Caco-2 (cell line): ENCODE measurements at regions not wholly inside any gene's neighbourhood (a gene's known extent, or its start where the extent isn't known, plus 50 kb on each side); places are given as distances from the start of the nearest gene placed in this dataset.
"Not testable (repeated sequence)": the region's sequence is repeated elsewhere in the genome, so short reads cannot be mapped to it uniquely, and the experiment has no call there.

ENCODE experiments used
- BruUV-seq: library from RNA; stranded (reverse); fragments of 400-500 nt; replicated peaks from 2 replicates; lab custom pipeline; 2021; lab: Mats Ljungman, UMichigan
- CTCF ChIA-PET: fragments of 300-600 bp; sonication (Branson Sonifier 250); formaldehyde crosslinking; loops from one replicate; lab custom pipeline; 2022; ENCODE audit warnings: antibody characterized with exemption; lab: Charles Lee
- POLR2A ChIA-PET: fragments of 300-600 bp; sonication (Branson Sonifier 250); formaldehyde crosslinking; loops from one replicate; lab custom pipeline; 2022; ENCODE audit warnings: antibody characterized with exemption; lab: Charles Lee
- DNase-seq, 2 experiments: peaks; one replicate each; pipeline versions ENCODE4 v3.0.0 to v3.0.0-alpha.2; 2020 to 2022
- H3K27me3 ChIP-seq: replicated peaks from 2 replicates; pipeline ENCODE4 v1.6.0; 2011; ENCODE audit warnings: low read length; ENCODE audit not compliant: control insufficient read depth, insufficient read depth
- H3K36me3 ChIP-seq: 2 replicates; pipeline ENCODE4 v1.5.1; 2011; ENCODE audit warnings: low read length; ENCODE audit not compliant: control insufficient read depth, insufficient read depth
- H3K4me1 ChIP-seq: fragments of 250-450 bp; sonication (Bioruptor Pico); 2 replicates; pipeline ENCODE4 v1.5.1; 2020; ENCODE audit warnings: mild to moderate bottlenecking
- H3K4me3 ChIP-seq: 2 replicates; pipeline ENCODE4 v1.5.1; 2011; ENCODE audit warnings: low read depth, mild to moderate bottlenecking, control low read depth, low read length
- H3K9me3 ChIP-seq: fragments of 250-450 bp; sonication (Bioruptor Pico); 2 replicates; pipeline ENCODE4 v1.5.1; 2020; ENCODE audit warnings: mild to moderate bottlenecking, moderate library complexity
- H3K27ac Mint-ChIP-seq: one replicate; pipeline ENCODE4 v1.8.0; 2022; ENCODE audit warnings: mixed read lengths; ENCODE audit not compliant: unreplicated experiment
- H3K27me3 Mint-ChIP-seq: one replicate; pipeline ENCODE4 v1.8.0; 2022; ENCODE audit warnings: mixed read lengths; ENCODE audit not compliant: insufficient read depth, unreplicated experiment
- H3K36me3 Mint-ChIP-seq: one replicate; pipeline ENCODE4 v1.8.0; 2022; ENCODE audit warnings: mild to moderate bottlenecking, mixed read lengths; ENCODE audit not compliant: insufficient read depth, unreplicated experiment
- H3K4me1 Mint-ChIP-seq: one replicate; pipeline ENCODE4 v1.8.0; 2022; ENCODE audit warnings: low read depth, mixed read lengths; ENCODE audit not compliant: unreplicated experiment
- H3K4me3 Mint-ChIP-seq: one replicate; pipeline ENCODE4 v1.8.0; 2022; ENCODE audit warnings: mild to moderate bottlenecking, moderate library complexity, mixed read lengths; ENCODE audit not compliant: unreplicated experiment
- H3K9me3 Mint-ChIP-seq: one replicate; pipeline ENCODE4 v1.8.0; 2022; ENCODE audit warnings: mixed read lengths; ENCODE audit not compliant: unreplicated experiment
- intact Hi-C: fragments of 100-400 bp; cut with micrococcal nuclease; formaldehyde crosslinking; loops from one replicate; pipeline ENCODE4 v1.10.0; 2022; ENCODE audit not compliant: unreplicated experiment
- TF ChIP-seq, protein P1 (sequence below), 2 experiments: fragments of 200-600 bp in 1 of 2; IDR thresholded peaks; 1 replicate in 1 of 2; 2 replicates in 1 of 2; pipeline versions ENCODE4 v1.5.1 to v1.8.0; 2011 to 2022; ENCODE audit warnings: antibody characterized with exemption in 1 of 2, control low read depth in 1 of 2, inconsistent platforms in 1 of 2, low read depth in 1 of 2, low read length in 1 of 2, mild to moderate bottlenecking in 1 of 2, moderate library complexity in 1 of 2; ENCODE audit not compliant: insufficient read depth in 1 of 2, severe bottlenecking in 1 of 2, unreplicated experiment in 1 of 2

DNA sequence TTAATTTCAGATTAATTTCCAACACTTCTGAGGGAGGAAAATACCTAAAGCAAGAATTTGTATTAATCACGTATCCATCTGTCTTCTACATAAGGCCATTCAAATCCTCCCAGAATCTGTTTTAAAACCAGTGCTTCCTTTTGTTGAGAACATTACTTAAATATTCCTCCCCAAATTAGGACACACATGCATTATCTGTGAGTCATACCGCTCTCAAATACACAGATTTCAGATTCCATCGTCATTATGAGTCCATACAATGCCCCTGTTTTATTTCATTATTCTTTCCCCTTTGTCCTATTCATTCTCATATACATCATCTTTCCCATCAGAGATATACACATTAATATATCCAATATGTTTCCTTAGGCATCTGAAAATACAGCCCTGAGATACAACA lies 57.3 kb upstream of the PRSS12 start:
- Histone ChIP-seq H3K4me3 (no peak overlapping the region), H3K27me3 (no peaks in the 10 kb centered on the region), H3K4me1 (no peaks in the 10 kb centered on the region), H3K9me3 (no peaks in the 10 kb centered on the region), H3K36me3 (no peaks in the 10 kb centered on the region)
- no peaks in the 10 kb centered on the region for H3K4me1 Mint-ChIP-seq
- ChIA-PET POLR2A (no interaction called here), CTCF (no interaction called here)
- intact Hi-C loops, result no loop called here
- no TSS peak for BruUV-seq
- TF ChIP-seq, protein P1, sequence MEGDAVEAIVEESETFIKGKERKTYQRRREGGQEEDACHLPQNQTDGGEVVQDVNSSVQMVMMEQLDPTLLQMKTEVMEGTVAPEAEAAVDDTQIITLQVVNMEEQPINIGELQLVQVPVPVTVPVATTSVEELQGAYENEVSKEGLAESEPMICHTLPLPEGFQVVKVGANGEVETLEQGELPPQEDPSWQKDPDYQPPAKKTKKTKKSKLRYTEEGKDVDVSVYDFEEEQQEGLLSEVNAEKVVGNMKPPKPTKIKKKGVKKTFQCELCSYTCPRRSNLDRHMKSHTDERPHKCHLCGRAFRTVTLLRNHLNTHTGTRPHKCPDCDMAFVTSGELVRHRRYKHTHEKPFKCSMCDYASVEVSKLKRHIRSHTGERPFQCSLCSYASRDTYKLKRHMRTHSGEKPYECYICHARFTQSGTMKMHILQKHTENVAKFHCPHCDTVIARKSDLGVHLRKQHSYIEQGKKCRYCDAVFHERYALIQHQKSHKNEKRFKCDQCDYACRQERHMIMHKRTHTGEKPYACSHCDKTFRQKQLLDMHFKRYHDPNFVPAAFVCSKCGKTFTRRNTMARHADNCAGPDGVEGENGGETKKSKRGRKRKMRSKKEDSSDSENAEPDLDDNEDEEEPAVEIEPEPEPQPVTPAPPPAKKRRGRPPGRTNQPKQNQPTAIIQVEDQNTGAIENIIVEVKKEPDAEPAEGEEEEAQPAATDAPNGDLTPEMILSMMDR (IDR thresholded peaks at IDR 0.05; ENCODE audit: insufficient read depth in 1 of 2, low read depth in 1 of 2, low read length in 1 of 2, severe bottlenecking in 1 of 2, unreplicated experiment in 1 of 2), result no peak
- no peak for DNase-seq
- H3K27me3 Mint-ChIP-seq, result no peaks in the 10 kb centered on the region
- no peak overlapping the region for H3K27ac Mint-ChIP-seq
- no peaks in the 10 kb centered on the region for H3K36me3 Mint-ChIP-seq
- H3K4me3 Mint-ChIP-seq, result no peak overlapping the region
- H3K9me3 Mint-ChIP-seq, result no peaks in the 10 kb centered on the region

DNA sequence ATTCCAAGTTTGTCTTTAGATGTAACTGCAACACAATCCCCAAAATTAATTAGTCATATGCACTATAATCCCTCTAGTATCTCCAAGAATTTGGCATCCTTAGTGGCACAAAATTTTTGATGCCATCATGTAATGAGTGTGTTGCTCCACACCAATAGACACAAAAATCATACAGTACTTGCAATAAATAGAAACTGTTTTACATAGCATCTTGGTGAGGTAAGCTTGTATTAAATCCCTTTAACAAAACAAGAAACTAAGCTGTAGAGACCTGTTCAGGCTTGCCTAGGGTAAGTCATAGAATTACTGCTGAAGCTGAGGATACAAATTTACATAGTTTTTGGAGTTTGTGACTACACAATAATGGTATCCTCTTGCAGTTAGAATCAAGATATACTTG lies 64.5 kb upstream of the PRSS12 start:
- no peaks in the 10 kb centered on the region for H3K9me3 Mint-ChIP-seq
- TF ChIP-seq, protein P1 (IDR thresholded peaks at IDR 0.05; ENCODE audit: insufficient read depth in 1 of 2, low read depth in 1 of 2, low read length in 1 of 2, severe bottlenecking in 1 of 2, unreplicated experiment in 1 of 2), result no peak
- H3K4me1 Mint-ChIP-seq, result no peaks in the 10 kb centered on the region
- Histone ChIP-seq H3K9me3 (no peaks in the 10 kb centered on the region), H3K27me3 (no peaks in the 10 kb centered on the region), H3K4me1 (no peaks in the 10 kb centered on the region), H3K36me3 (no peaks in the 10 kb centered on the region), H3K4me3 (no peak overlapping the region)
- POLR2A ChIA-PET, result no interaction called here
- H3K27me3 Mint-ChIP-seq, result no peaks in the 10 kb centered on the region
- no peak for DNase-seq
- intact Hi-C loops, result no loop called here
- CTCF ChIA-PET, result no interaction called here
- no peaks in the 10 kb centered on the region for H3K36me3 Mint-ChIP-seq
- H3K27ac Mint-ChIP-seq, result no peak overlapping the region
- BruUV-seq, result no TSS peak
- H3K4me3 Mint-ChIP-seq, result no peak overlapping the region

DNA sequence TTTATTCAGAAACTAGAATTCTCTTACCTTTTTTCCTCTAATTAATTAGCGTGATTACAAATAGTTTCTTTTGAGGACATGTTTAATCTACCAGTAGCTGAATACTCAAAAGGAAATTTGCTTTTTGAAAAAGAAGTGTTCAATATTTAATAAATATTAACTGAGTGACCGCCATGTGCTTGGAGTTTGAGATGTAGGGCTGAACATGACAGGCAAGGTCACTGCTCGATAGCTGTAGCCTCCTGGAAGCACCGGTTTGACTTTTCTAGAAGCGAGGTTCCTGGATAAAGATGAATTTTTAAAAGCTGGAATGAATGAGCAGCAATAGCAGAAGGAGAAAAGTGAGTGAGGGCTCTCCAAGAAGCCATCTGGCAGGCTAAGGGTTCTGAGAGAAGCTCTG lies 65.0 kb upstream of the PRSS12 start:
- H3K9me3 Mint-ChIP-seq, H3K27me3 Mint-ChIP-seq, BruUV-seq, H3K4me1 ChIP-seq, H3K4me3 ChIP-seq, CTCF ChIA-PET, H3K4me3 Mint-ChIP-seq, H3K27ac Mint-ChIP-seq, H3K36me3 Mint-ChIP-seq, H3K9me3 ChIP-seq, H3K27me3 ChIP-seq, DNase-seq, H3K4me1 Mint-ChIP-seq, POLR2A ChIA-PET, intact Hi-C loops, H3K36me3 ChIP-seq: not testable (repeated sequence)

DNA sequence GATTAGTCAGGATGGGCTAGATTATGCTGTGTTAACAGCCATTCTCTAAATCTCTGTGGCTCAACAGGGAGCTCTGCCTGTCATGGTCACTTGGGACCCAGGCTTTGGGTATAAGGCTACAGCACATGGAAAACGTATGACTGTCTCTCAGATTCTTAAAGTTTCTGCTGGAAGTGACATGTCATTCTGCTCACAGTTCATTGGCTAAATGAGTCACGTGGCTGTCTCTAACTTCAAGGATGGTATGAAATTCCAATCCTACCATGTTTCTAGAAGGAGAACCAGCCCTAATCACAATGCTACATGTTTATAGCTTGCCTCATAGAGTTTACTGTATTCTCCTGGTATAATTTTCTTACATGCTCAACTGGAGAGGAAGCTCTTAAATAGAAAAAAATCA lies 65.6 kb upstream of the PRSS12 start:
- H3K27me3 ChIP-seq, H3K4me3 Mint-ChIP-seq, intact Hi-C loops: not testable (repeated sequence)

DNA sequence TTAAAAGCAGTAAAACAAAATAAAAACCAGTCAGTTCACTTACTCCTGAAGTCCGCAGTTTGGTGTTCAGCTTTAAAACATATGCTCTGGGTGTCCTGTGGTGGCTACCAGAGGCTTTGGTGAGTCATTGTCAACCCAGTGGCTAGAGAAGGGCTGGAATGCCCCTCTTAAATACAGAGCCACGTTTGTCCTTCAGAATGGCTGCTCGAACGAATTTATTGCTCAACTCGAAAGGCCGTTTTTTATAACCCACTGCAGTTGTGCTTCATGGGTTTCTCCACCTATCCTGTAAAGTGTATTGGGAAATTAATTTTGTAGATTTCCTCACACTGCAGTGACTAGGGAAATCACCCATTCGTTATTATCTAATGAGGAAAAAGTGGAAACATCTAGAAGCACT lies 66.8 kb upstream of the PRSS12 start:
- CTCF ChIA-PET, H3K27ac Mint-ChIP-seq, intact Hi-C loops, H3K36me3 Mint-ChIP-seq, H3K9me3 Mint-ChIP-seq, POLR2A ChIA-PET, H3K4me3 ChIP-seq, H3K4me1 ChIP-seq, H3K9me3 ChIP-seq, H3K27me3 ChIP-seq, DNase-seq, BruUV-seq, H3K4me1 Mint-ChIP-seq, H3K27me3 Mint-ChIP-seq, H3K36me3 ChIP-seq, H3K4me3 Mint-ChIP-seq: not testable (repeated sequence)

More for the DNA sequence above, 65.6 kb upstream of the PRSS12 start:
- H3K36me3 ChIP-seq, H3K4me1 Mint-ChIP-seq, BruUV-seq, H3K27ac Mint-ChIP-seq, POLR2A ChIA-PET, H3K27me3 Mint-ChIP-seq, H3K9me3 Mint-ChIP-seq, DNase-seq, H3K4me1 ChIP-seq, H3K36me3 Mint-ChIP-seq, H3K9me3 ChIP-seq, H3K4me3 ChIP-seq, CTCF ChIA-PET: not testable (repeated sequence)
